Tibial nerve (tissue), 4 donors: ENCODE measurements at regions not wholly inside any gene's neighbourhood (a gene's known extent, or its start where the extent isn't known, plus 50 kb on each side); places are given as distances from the start of the nearest gene placed in this dataset.

ENCODE experiments used
- DNase-seq, 2 donors: peaks; one replicate each; pipeline ENCODE4 v3.0.0-alpha.2; 2019; ENCODE audit warnings: low spot score in 2 of 2
- H3K27ac ChIP-seq, 4 donors: fragments of 200-600 bp; sonication (generic) in 3 of 4; one replicate each; pipeline ENCODE4 v1.5.1; 2017 to 2019; ENCODE audit warnings: mild to moderate bottlenecking in 1 of 4
- H3K27me3 ChIP-seq, 2 donors: fragments of 200-600 bp; sonication (generic) in 1 of 2; one replicate each; pipeline versions ENCODE4 v1.5.1 to v1.6.0; 2017 to 2019
- H3K36me3 ChIP-seq, 3 donors: fragments of 200-600 bp; sonication (generic); one replicate each; pipeline ENCODE4 v1.5.1; 2018 to 2019
- H3K4me1 ChIP-seq, 4 donors: fragments of 200-600 bp; sonication (generic) in 3 of 4; one replicate each; pipeline ENCODE4 v1.5.1; 2017 to 2019
- H3K4me3 ChIP-seq, 4 donors: fragments of 200-600 bp; sonication (generic) in 3 of 4; one replicate each; pipeline ENCODE4 v1.5.1; 2017 to 2019; ENCODE audit warnings: mild to moderate bottlenecking in 1 of 4, moderate library complexity in 1 of 4
- H3K9me3 ChIP-seq, 4 donors: fragments of 200-600 bp; sonication (generic) in 3 of 4; one replicate each; pipeline ENCODE4 v1.5.1; 2017 to 2019
- CTCF ChIP-seq, 5 experiments: fragments of 200-600 bp in 3 of 5; fragments of 450-650 bp in 2 of 5; sonication (generic) in 3 of 5; IDR thresholded peaks; one replicate each; pipeline ENCODE4 v1.5.1; 2016 to 2019; ENCODE audit warnings: antibody characterized with exemption in 5 of 5, mild to moderate bottlenecking in 3 of 5, moderate library complexity in 2 of 5
- EP300 ChIP-seq, 2 donors: sonication (generic); formaldehyde crosslinking; IDR thresholded peaks; one replicate each; pipeline ENCODE4 v1.6.1; 2017; ENCODE audit warnings: antibody characterized with exemption in 2 of 2, mild to moderate bottlenecking in 1 of 2
- POLR2A ChIP-seq, 2 donors: fragments of 450-650 bp; IDR thresholded peaks; one replicate each; pipeline ENCODE4 v1.6.1; 2017; ENCODE audit warnings: antibody characterized with exemption in 2 of 2, mild to moderate bottlenecking in 2 of 2, moderate library complexity in 2 of 2
- WGBS, 2 donors: methylation state at CpG; one replicate each; pipeline ENCODE4 v1.1.5; 2018; 5-methylcytosine and 5-hydroxymethylcytosine counted together

GRCh38 chr3:135779590-135780235 lies 185.8 kb upstream of the PPP2R3A start:
- TF ChIP-seq CTCF (IDR thresholded peaks at IDR 0.05) (no peak), POLR2A (IDR thresholded peaks at IDR 0.05) (no peak), EP300 (IDR thresholded peaks at IDR 0.05) (no peak)
- WGBS, 2 donors = 66 to 75% methylated on average over 6 of the region's 6 CpGs

GRCh38 chr3:135781026-135781815 lies 184.3 kb upstream of the PPP2R3A start:
- H3K4me3 ChIP-seq = no peak overlapping the region
- no peak overlapping the region for H3K27ac ChIP-seq
- no peaks in the 10 kb centered on the region for H3K4me1 ChIP-seq
- peaks cover 0 to 6% (median 0%) of the 10 kb centered on the region in 4 donors for H3K9me3 ChIP-seq
- no peaks in the 10 kb centered on the region for H3K36me3 ChIP-seq
- TF ChIP-seq EP300 (IDR thresholded peaks at IDR 0.05) = no peak
- TF ChIP-seq CTCF (IDR thresholded peaks at IDR 0.05) = no peak
- no peak for TF ChIP-seq POLR2A (IDR thresholded peaks at IDR 0.05)
- WGBS, 2 donors = 77 to 78% methylated on average over 3 of the region's 3 CpGs
- no peaks in the 10 kb centered on the region for H3K27me3 ChIP-seq
- no peak for DNase-seq

More at GRCh38 chr3:135779590-135780235, 185.8 kb upstream of the PPP2R3A start:
- H3K36me3 ChIP-seq = no peaks in the 10 kb centered on the region
- no peak overlapping the region for H3K27ac ChIP-seq
- no peaks in the 10 kb centered on the region for H3K4me1 ChIP-seq
- H3K27me3 ChIP-seq = no peaks in the 10 kb centered on the region
- H3K4me3 ChIP-seq = no peak overlapping the region
- DNase-seq = no peak
- H3K9me3 ChIP-seq = peaks cover 0 to 9% (median 0%) of the 10 kb centered on the region in 4 donors

- no peaks in the 10 kb centered on the region for H3K27me3 ChIP-seq
- no peaks in the 10 kb centered on the region for H3K4me1 ChIP-seq
- TF ChIP-seq POLR2A (IDR thresholded peaks at IDR 0.05) = no peak
- peaks cover 0 to 12% (median 0%) of the 10 kb centered on the region in 4 donors for H3K9me3 ChIP-seq
- no peak overlapping the region for H3K27ac ChIP-seq
- H3K4me3 ChIP-seq = no peak overlapping the region
- no peaks in the 10 kb centered on the region for H3K36me3 ChIP-seq
- WGBS, 2 donors = 53 to 63% methylated on average over 1 of the region's 1 CpG
- DNase-seq = no peak
Observed at GRCh38 chr3:135784557-135784956, 181.0 kb upstream of the PPP2R3A start.

GRCh38 chr3:135788146-135788545 lies 177.4 kb upstream of the PPP2R3A start:
- H3K4me3 ChIP-seq = no peak overlapping the region
- WGBS, 2 donors = 67 to 76% methylated on average over 4 of the region's 4 CpGs
- TF ChIP-seq EP300 (IDR thresholded peaks at IDR 0.05) = no peak
- TF ChIP-seq CTCF (IDR thresholded peaks at IDR 0.05) = no peak
- TF ChIP-seq POLR2A (IDR thresholded peaks at IDR 0.05) = no peak
- H3K4me1 ChIP-seq = no peaks in the 10 kb centered on the region
- H3K36me3 ChIP-seq = no peaks in the 10 kb centered on the region
- DNase-seq = no peak
- no peak overlapping the region for H3K27ac ChIP-seq
- no peaks in the 10 kb centered on the region for H3K27me3 ChIP-seq
- H3K9me3 ChIP-seq = peaks cover 0 to 8% (median 0%) of the 10 kb centered on the region in 4 donors

- WGBS, 2 donors = 83 to 98% methylated on average over 2 of the region's 2 CpGs
- Histone ChIP-seq H3K27ac (no peak overlapping the region), H3K9me3 (peaks cover 0 to 8% (median 0%) of the 10 kb centered on the region in 4 donors), H3K4me1 (no peaks in the 10 kb centered on the region), H3K4me3 (no peak overlapping the region), H3K27me3 (no peaks in the 10 kb centered on the region), H3K36me3 (no peaks in the 10 kb centered on the region)
- DNase-seq = no peak
- no peak for TF ChIP-seq CTCF (IDR thresholded peaks at IDR 0.05)
- no peak for TF ChIP-seq POLR2A (IDR thresholded peaks at IDR 0.05)
- TF ChIP-seq EP300 (IDR thresholded peaks at IDR 0.05) = no peak
Observed at GRCh38 chr3:135788978-135789377, 176.6 kb upstream of the PPP2R3A start.
